Epithelial cell of esophagus (primary cell): ENCODE measurements at regions not wholly inside any gene's neighbourhood (a gene's known extent, or its start where the extent isn't known, plus 50 kb on each side); places are given as distances from the start of the nearest gene placed in this dataset.
"Not testable (repeated sequence)": the region's sequence is repeated elsewhere in the genome, so short reads cannot be mapped to it uniquely, and the experiment has no call there.

Source experiments
- DNase-seq: peaks from one replicate; pipeline ENCODE4 v3.0.0; 2010; ENCODE audit warnings: low read depth
- H3K4me3 ChIP-seq: 2 replicates; pipeline ENCODE4 v1.5.1; 2011; ENCODE audit warnings: mild to moderate bottlenecking, low read length, control low read depth
- TF ChIP-seq, protein P1 (sequence below): IDR thresholded peaks from 2 replicates; pipeline ENCODE4 v1.5.1; 2011; ENCODE audit warnings: low read depth, mild to moderate bottlenecking, low read length, control low read depth, inconsistent platforms; ENCODE audit not compliant: insufficient read depth; ENCODE audit errors: missing control alignments

DNA sequence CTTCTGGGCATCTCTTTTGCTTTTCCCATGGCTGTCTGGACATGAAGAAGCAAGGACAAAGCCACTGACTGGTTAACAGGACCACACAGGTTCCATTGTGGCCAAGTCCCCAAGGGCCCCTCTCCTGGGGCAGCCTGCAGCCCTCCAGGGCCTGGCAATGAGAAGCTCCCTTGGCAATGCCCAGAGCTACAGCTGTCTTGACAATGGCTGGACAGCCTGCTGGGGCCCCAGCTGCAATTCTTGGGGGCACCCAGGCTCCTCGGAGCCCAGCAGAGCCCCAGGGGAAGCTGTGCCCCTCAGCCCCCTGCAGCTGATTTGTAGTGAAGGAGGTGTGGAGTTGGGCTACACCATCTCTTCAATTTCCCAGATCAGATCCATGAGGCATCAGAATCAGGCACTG, 384.9 kb upstream of the PODXL start:
- no peak for DNase-seq
- TF ChIP-seq, protein P1, sequence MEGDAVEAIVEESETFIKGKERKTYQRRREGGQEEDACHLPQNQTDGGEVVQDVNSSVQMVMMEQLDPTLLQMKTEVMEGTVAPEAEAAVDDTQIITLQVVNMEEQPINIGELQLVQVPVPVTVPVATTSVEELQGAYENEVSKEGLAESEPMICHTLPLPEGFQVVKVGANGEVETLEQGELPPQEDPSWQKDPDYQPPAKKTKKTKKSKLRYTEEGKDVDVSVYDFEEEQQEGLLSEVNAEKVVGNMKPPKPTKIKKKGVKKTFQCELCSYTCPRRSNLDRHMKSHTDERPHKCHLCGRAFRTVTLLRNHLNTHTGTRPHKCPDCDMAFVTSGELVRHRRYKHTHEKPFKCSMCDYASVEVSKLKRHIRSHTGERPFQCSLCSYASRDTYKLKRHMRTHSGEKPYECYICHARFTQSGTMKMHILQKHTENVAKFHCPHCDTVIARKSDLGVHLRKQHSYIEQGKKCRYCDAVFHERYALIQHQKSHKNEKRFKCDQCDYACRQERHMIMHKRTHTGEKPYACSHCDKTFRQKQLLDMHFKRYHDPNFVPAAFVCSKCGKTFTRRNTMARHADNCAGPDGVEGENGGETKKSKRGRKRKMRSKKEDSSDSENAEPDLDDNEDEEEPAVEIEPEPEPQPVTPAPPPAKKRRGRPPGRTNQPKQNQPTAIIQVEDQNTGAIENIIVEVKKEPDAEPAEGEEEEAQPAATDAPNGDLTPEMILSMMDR, result no peak
- no peak overlapping the region for H3K4me3 ChIP-seq

DNA sequence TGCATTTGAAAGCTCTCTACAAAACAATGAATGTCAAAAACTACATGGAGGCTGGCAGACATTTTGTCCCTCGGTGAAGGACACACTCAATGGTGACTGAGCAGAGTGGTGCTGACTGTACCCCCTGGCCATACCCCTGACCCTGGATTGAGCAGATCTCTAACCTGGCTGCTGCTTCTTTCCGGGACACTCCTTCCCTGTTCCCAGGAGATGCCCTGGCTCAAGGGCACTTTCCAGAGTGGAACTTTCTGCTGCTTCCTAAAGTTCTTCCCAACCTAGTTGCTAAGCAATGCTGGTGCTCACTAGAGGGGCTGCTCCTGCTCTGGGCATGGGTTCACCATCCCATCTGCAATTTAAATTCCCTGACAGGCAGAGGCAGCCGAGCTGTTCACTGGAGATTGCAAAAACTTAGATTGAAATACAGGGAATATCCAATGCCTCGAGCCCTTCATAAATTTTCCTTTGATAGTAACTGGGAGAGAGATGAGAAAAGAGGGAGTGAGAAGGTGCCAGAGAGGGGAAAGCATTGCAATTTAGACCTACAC, 384.3 kb upstream of the PODXL start:
- TF ChIP-seq, protein P1, result no peak
- H3K4me3 ChIP-seq, result no peak overlapping the region
- no peak for DNase-seq

GRCh38 chr7:131938788-131939187, 382.4 kb upstream of the PODXL start:
- not testable (repeated sequence) for DNase-seq, H3K4me3 ChIP-seq

DNA sequence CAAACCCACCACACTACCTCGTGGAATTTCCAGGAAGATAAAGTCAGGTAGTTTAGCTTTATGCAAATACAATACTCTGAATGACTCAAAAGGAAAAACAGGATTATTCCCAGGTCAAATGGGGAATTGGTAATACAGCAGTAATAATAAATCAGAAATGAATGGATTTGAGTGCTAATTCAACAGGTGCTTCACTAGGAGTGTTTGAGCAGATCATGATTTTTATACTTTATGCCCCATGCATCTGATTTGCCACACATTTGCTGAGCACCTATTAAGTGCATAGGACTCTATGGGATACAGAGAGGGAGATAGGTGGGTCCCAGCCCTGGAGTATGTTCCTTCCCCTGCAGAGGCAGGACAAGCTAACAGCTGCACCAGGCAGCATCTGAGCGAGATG, 381.4 kb upstream of the PODXL start:
- DNase-seq, result no peak
- TF ChIP-seq, protein P1, result no peak
- H3K4me3 ChIP-seq, result no peak overlapping the region

DNA sequence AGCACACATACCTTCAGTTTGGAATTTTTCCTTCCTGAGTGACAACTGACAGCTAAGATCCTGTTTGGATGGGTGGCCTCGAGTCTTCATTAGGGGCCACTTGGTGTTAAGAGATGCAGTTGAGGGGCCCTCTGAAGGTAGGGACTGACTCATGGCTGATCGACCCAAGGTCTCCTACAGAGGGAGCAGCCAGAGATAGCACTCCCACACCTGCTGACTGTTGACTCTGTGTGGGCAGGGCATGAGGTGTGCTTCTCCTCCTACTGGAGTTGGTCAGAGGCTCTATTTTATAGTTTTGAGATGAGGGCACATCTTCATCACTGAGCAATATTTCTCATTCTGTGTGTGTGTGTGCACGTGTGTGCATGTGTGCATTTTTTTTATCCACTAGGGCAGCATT, 378.8 kb upstream of the PODXL start:
- DNase-seq, result no peak
- H3K4me3 ChIP-seq, result no peak overlapping the region
- TF ChIP-seq, protein P1, result no peak

GRCh38 chr7:131934452-131934851, 378.0 kb upstream of the PODXL start:
- no peak overlapping the region for H3K4me3 ChIP-seq
- TF ChIP-seq, protein P1, result no peak
- DNase-seq, result no peak

- no peak overlapping the region for H3K4me3 ChIP-seq
- DNase-seq, result peak; percentile 20
- TF ChIP-seq, protein P1, result no peak
Observed at GRCh38 chr7:131933751-131934289, 377.4 kb upstream of the PODXL start.

DNA sequence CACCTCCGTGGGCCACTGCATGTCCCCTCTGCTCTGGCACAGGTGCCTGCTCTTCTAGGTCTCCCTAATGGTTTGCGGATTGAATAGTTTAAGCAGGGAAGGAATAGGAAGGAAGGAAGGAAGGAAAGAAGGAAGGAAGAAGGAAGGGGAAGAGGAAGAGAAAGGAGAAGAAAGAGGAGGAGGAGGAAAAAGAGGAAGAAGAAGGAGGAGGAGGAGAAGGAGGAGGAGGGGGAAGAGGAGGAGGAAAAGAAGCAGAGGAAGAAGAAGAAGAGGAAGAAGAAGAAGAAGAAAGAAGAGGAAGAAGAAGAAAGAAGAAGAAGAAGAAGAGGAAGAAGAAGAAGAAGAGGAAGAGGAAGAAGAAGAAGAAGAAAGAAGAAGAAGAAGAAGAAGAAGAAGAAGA, 376.8 kb upstream of the PODXL start:
- not testable (repeated sequence) for H3K4me3 ChIP-seq, DNase-seq
